GM12873 (cell line): ENCODE measurements at regions not wholly inside any gene's neighbourhood (a gene's known extent, or its start where the extent isn't known, plus 50 kb on each side); places are given as distances from the start of the nearest gene placed in this dataset.

Experiments used
- CTCF ChIP-seq: IDR thresholded peaks from 2 replicates; pipeline ENCODE4 v1.5.1; 2012; ENCODE audit warnings: low read depth, mild to moderate bottlenecking, moderate library complexity, low read length, control low read depth; ENCODE audit not compliant: insufficient read depth; ENCODE audit errors: missing control alignments

DNA sequence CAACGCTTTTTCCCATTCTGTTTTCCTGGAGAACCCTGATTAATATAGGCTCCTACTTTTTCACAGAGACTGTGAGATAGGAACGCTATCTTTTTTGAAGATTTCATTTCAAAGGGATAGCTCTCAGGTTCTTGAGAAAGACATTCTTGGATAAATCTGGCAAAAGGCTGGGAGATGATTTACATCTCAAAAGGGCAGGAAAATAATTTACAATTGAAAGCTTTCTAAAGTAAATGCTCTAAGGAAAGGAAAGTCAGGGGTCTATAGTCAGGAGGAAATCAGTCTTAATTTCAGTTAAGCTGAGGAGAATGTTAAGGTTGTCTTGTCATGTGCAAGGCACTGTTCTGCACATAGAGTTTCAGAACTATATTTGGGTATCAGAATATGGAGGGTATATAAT lies 278.8 kb downstream of the KIF20B start:
- TF ChIP-seq CTCF, result no peak

DNA sequence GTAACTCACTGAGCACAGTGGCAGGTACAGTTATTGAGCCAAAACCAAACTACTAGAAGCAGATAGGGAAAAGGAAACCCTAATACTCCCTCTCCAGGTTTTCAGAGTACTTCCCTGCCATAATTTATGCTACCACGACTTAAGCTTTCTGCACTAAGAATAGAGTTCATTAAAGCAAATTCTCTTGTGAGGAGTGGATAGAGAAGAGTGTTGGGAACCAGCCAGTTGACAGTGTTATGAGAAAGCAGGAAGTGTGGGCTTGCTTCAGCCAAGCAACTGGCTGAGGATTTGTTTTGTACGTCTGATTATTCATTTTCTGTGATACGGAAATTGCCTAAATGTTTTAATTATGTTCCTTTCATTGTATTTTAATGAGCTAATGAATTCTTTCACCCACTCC lies 280.5 kb downstream of the KIF20B start:
- TF ChIP-seq CTCF, result no peak

- TF ChIP-seq CTCF, result no peak
These were observed 284.1 kb downstream of the KIF20B start for GRCh38 chr10:89985446-89985845.

GRCh38 chr10:89992575-89992974 lies 291.2 kb downstream of the KIF20B start:
- no peak for TF ChIP-seq CTCF

DNA sequence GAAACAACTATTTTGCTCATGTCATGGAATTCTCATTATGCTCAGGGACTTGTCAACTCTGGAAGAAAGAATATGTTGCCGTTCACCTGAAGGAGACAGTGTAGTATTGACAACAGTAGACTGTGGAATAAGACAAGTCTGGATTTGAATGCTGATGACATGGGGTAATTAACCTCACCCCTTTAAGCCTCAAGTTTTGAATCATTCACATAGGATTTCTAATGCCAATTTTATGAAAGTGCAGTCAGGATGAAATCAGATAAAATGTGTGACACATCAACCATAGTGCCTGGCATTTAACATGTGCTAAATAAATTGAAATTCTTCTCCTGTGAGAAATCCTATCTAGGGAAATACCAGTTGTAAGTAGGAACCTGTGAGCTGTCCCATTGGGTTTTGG lies 305.8 kb downstream of the KIF20B start:
- TF ChIP-seq CTCF, result no peak

DNA sequence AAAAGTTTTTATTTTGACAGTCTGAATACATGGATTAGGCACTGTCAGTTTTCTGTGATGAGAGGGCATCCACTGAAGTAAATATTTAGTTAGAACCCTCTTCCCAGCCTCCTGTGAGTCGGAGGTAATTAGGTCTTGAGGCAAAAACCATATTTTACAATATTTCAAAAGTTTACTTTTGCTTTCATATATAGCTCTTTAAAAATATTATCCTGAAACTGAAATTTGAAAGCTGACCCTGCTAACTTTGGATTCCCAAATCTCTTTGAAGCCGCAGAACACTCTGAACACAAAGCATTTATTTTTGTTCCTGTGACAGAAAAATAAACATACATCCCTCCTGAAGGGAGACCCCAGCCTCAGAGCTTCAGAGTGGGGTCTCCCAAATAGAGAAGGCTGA lies 317.4 kb downstream of the KIF20B start:
- no peak for TF ChIP-seq CTCF

DNA sequence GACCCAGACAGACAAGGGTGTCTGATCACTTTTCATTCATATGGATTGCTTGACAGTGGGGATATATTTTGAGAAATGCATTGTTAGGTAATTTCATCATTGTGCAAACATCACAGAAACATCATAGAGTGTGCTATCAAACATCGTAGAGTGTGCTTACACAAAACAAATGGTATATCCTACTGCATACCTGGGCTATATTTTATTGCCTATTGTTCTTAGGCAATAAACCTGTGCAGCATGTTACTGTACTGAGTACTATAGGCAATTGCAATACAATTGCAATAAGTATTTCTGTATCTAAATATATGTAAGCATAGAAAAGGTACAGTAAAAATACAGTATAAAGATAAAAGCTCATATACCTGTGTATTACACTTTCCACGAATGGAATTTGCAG lies 319.1 kb downstream of the KIF20B start:
- no peak for TF ChIP-seq CTCF

- no peak for TF ChIP-seq CTCF
These were observed 322.6 kb downstream of the KIF20B start for GRCh38 chr10:90023950-90024349.
